Thymus (tissue), 11 donors: ENCODE measurements at regions not wholly inside any gene's neighbourhood (a gene's known extent, or its start where the extent isn't known, plus 50 kb on each side); places are given as distances from the start of the nearest gene placed in this dataset.

Source experiments
- DNase-seq, 9 donors: peaks; one replicate each; pipeline ENCODE4 v3.0.0-alpha.2; 2013; ENCODE audit warnings: low spot score in 9 of 9, low read depth in 6 of 9, missing footprints in 1 of 9
- H3K27ac ChIP-seq, 2 donors: one replicate each; pipeline ENCODE4 v1.5.1; 2013; ENCODE audit warnings: control low read depth in 1 of 2, low read depth in 1 of 2, low read length in 1 of 2, mild to moderate bottlenecking in 1 of 2, moderate library complexity in 1 of 2
- H3K27me3 ChIP-seq, 2 donors: one replicate each; pipeline ENCODE4 v1.5.1; 2013; ENCODE audit warnings: low read length in 1 of 2; ENCODE audit not compliant: control insufficient read depth in 2 of 2, insufficient read depth in 1 of 2
- H3K36me3 ChIP-seq, 2 donors: one replicate each; pipeline ENCODE4 v1.5.1; 2013; ENCODE audit warnings: low read length in 1 of 2, mild to moderate bottlenecking in 1 of 2, moderate library complexity in 1 of 2; ENCODE audit not compliant: control insufficient read depth in 2 of 2, insufficient read depth in 2 of 2
- H3K4me1 ChIP-seq, 2 donors: one replicate each; pipeline ENCODE4 v1.5.1; 2013; ENCODE audit warnings: low read length in 2 of 2; ENCODE audit not compliant: control insufficient read depth in 2 of 2, insufficient read depth in 2 of 2
- H3K4me3 ChIP-seq, 2 donors: one replicate each; pipeline ENCODE4 v1.5.1; 2013; ENCODE audit warnings: low read length in 2 of 2, control low read depth in 1 of 2, mild to moderate bottlenecking in 1 of 2
- H3K9me3 ChIP-seq, 2 donors: one replicate each; pipeline ENCODE4 v1.5.1; 2013; ENCODE audit warnings: low read length in 1 of 2, mild to moderate bottlenecking in 1 of 2; ENCODE audit not compliant: control insufficient read depth in 2 of 2, insufficient read depth in 1 of 2
- WGBS: extraction: QIAGEN DNeasy Blood & Tissue Kit; methylation state at CpG from one replicate; pipeline ENCODE4 v1.1.7; 2013; 5-methylcytosine and 5-hydroxymethylcytosine counted together
- donor health status: healthy.

DNA sequence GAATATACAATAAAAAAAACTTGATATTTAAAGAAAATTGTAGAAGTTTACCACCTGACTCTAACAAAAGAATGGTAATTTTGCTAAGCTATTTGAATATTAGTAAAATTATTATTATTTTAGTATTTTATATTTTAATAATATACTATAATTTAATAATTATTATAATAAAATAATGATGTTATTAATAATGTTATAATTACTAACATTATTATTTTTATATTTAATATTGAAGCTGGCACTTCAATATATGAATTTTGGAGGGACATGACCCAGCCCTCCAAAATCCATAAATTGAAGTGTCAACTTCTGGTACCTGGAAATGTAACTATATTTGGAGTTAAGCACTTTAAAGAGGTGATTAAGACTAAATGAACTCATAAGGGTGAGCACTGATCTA, 486.1 kb upstream of the CDH9 start:
- no peaks in the 10 kb centered on the region for H3K36me3 ChIP-seq
- no peaks in the 10 kb centered on the region for H3K4me1 ChIP-seq
- no peak overlapping the region for H3K4me3 ChIP-seq
- H3K27me3 ChIP-seq = no peaks in the 10 kb centered on the region
- peaks cover 0 to 3% of the 10 kb centered on the region in 2 donors for H3K9me3 ChIP-seq
- DNase-seq = no peak
- H3K27ac ChIP-seq = no peak overlapping the region

DNA sequence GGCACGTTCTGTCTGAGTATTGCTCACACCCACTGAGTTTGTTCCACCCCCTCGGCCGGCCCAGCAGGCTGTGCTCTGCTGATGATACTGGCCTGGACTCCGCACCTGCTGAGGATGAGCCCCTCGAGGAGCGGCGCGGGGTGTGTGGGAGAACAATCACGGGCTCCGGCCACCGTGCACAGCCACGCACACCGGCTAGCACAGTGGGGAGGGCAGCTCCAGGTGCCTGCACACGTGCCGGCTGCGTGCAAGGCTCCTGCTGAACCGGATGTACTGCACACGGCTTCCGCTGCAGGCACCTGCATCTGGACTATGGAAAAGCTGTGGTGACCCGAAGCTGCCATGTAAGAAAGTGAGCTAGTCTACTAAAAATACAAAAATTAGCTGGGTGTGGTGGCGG, 485.2 kb upstream of the CDH9 start:
- DNase-seq = no peak

DNA sequence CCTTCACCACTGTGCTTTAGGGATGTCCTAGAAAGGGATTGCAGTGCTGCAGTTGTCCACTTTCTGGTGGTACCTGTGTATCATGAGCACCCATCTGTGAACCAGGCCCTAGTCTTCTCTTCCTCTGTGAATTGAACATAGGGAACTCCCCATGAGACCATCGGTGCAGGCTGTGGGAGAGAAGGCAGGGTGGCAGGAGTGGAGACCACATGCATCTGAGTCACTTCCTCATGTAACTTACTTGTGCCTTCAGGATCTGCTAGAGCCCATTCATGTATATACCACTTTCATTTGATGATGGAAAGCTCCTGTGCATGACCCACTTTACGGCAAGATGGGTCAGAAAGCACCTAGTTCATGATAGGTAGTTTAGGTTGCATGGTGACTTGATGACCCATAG, 478.1 kb upstream of the CDH9 start:
- Histone ChIP-seq H3K36me3 (no peaks in the 10 kb centered on the region), H3K4me3 (no peak overlapping the region), H3K27ac (no peak overlapping the region), H3K4me1 (no peaks in the 10 kb centered on the region), H3K27me3 (no peaks in the 10 kb centered on the region), H3K9me3 (peaks cover 0 to 3% of the 10 kb centered on the region in 2 donors)
- no peak for DNase-seq
- WGBS = 79% methylated on average over 2 of the region's 2 CpGs

More for the DNA sequence above, 485.2 kb upstream of the CDH9 start:
- Histone ChIP-seq H3K4me1 (no peaks in the 10 kb centered on the region), H3K27me3 (no peaks in the 10 kb centered on the region), H3K27ac (no peak overlapping the region), H3K9me3 (peaks cover 0 to 3% of the 10 kb centered on the region in 2 donors), H3K36me3 (no peaks in the 10 kb centered on the region), H3K4me3 (no peak overlapping the region)
- 96% methylated on average over 21 of the region's 21 CpGs for WGBS

DNA sequence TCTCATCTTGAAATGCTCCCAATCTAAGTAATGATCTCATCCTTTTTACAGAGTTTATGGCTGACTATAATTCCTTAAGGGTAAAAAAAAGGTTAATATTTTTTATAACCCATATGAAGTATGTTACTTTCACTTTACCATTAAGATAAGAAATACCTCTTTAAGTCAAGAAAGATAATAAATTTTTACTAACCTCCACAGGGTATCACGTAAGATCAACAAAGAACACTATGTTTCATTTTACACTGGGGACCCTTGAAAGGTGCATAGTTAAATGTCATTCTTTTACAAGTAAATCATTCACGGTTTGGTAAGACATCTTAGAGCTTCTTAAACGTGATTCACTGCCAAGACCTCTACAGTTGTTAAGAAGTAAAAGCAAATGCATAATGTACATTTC, 472.7 kb upstream of the CDH9 start:
- no peak overlapping the region for H3K27ac ChIP-seq

DNA sequence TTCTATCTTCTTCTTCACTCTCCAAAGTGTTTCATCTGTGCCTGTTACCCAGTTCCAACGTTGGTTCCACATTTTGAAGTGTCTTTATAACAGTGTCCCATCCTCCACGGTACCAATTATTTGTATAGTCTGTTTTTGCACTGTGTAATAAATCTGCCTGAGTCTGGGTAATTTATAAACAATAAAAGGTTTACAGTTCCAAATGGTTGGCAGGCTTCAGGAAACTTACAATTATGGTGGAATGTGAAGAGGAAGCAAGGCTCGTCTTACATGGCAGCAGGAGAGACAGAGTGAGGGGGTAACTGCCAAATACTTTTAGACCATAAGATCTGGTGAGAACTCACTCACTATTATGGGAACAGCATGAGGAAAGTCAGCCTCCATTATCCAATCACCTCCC, 465.4 kb upstream of the CDH9 start:
- H3K4me1 ChIP-seq = no peaks in the 10 kb centered on the region
- peaks cover 0 to 6% of the 10 kb centered on the region in 2 donors for H3K9me3 ChIP-seq
- no peak for DNase-seq
- H3K4me3 ChIP-seq = no peak overlapping the region
- 77% methylated on average over 3 of the region's 3 CpGs for WGBS
- H3K36me3 ChIP-seq = no peaks in the 10 kb centered on the region
- no peak overlapping the region for H3K27ac ChIP-seq
- no peaks in the 10 kb centered on the region for H3K27me3 ChIP-seq

More for the DNA sequence above, 472.7 kb upstream of the CDH9 start:
- DNase-seq = no peak
- no peaks in the 10 kb centered on the region for H3K4me1 ChIP-seq
- no peak overlapping the region for H3K4me3 ChIP-seq
- 83% methylated on average over 3 of the region's 3 CpGs for WGBS
- H3K27me3 ChIP-seq = no peaks in the 10 kb centered on the region
- H3K36me3 ChIP-seq = no peaks in the 10 kb centered on the region
- H3K9me3 ChIP-seq = peaks cover 0 to 7% of the 10 kb centered on the region in 2 donors

DNA sequence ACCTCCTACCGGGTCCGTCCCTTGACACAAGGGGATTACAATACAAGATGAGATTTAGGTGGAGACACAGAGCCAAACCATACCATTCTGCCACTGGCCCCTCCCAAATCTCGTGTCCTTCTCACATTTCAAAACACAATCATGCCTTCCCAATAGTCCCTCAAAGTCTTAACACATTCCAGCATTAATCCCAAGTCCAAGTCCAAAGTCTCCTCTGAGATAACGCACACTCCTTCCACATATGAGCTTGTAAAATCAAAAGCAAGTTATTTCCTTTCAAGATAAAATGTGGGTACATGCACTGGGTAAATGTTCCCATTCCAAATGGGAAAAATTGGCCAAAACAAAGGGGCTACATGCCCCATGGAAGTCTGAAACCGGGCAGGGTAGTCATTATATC, 463.9 kb upstream of the CDH9 start:
- Histone ChIP-seq H3K27me3 (no peaks in the 10 kb centered on the region), H3K9me3 (peaks cover 0 to 3% of the 10 kb centered on the region in 2 donors), H3K27ac (no peak overlapping the region), H3K36me3 (no peaks in the 10 kb centered on the region), H3K4me1 (no peaks in the 10 kb centered on the region), H3K4me3 (no peak overlapping the region)
- 90% methylated on average over 5 of the region's 5 CpGs for WGBS
- DNase-seq = no peak

DNA sequence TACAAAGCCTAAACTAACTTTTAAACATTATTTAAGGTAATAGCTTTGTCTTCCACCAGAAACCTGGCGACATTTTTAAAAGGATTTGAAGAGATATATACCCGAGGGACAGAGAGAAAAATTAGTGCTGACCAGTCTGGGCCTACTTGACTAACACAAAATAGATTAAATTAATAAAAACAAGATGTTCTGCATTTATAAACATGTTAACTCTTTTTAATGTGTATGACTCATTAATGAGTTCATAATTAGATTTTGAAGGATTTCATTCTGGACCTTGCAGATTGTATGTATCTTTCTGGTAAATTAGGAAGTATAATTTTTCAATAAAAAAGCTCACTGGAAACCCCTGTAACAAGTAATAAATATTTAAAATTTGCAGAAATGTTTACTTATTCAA, 459.1 kb upstream of the CDH9 start:
- no peak for DNase-seq
- Histone ChIP-seq H3K4me3 (no peak overlapping the region), H3K9me3 (no peaks in the 10 kb centered on the region), H3K27me3 (no peaks in the 10 kb centered on the region), H3K27ac (no peak overlapping the region), H3K36me3 (no peaks in the 10 kb centered on the region), H3K4me1 (no peaks in the 10 kb centered on the region)
- WGBS = 94% methylated on average over 2 of the region's 2 CpGs

DNA sequence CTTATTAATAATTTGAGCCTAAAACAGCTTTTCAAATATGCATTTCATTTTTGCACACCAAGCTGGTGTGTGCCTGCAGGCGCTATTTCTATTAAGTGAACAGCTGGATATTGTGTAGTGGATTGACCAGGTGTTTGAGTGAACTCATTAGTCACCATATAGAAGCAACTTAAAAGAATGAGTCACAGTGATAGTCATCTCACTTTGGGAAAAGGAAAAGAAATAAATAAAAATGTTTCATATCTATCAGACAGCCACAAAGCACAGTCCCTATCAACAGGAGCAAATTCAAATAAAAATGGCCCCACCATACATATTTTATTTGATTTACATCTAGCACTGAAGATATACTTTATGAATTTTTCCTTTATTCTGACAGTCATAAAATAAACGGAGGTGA, 456.5 kb upstream of the CDH9 start:
- no peaks in the 10 kb centered on the region for H3K4me1 ChIP-seq
- no peaks in the 10 kb centered on the region for H3K36me3 ChIP-seq
- DNase-seq = no peak
- H3K27me3 ChIP-seq = no peaks in the 10 kb centered on the region
- H3K27ac ChIP-seq = no peak overlapping the region
- 94% methylated on average over 2 of the region's 2 CpGs for WGBS
- H3K9me3 ChIP-seq = no peaks in the 10 kb centered on the region
- H3K4me3 ChIP-seq = no peak overlapping the region

DNA sequence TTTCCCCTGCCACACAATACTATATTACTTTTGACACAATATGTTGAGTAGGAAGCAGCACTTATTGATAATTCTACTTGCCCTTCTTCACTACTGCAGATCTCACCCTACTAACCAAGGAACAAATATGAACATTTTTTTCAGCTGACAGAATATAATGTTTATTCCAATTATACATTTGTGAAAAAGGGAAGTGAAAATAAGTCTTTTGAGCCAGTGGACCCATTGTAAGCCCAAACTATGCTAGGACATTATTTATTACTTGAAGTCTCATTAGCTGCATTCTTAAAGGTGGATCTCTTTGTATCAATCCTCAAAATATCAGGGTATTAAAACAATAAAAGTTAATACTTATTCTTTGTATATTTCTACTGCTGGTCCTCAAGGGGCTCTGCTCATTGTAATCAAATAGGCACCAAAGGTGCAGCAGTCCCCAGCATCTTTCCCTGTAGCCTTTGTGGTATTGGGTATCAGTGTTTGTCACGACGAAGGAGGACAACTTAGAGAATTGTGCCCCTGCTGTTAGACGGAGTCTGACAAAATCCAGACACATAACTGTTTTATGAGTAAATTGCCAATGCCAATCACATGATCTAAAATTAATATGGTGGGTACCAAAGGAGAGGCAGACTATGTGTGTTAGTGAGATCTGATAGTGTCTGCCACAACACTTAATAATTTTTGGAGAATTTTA, 453.5 kb upstream of the CDH9 start:
- Histone ChIP-seq H3K36me3 (no peaks in the 10 kb centered on the region), H3K27me3 (no peaks in the 10 kb centered on the region), H3K4me1 (no peaks in the 10 kb centered on the region), H3K4me3 (no peak overlapping the region), H3K27ac (no peak overlapping the region), H3K9me3 (no peaks in the 10 kb centered on the region)
- DNase-seq = no peak
- WGBS = 94% methylated on average over 3 of the region's 3 CpGs
